Tibial nerve (tissue), 4 donors: ENCODE measurements at regions not wholly inside any gene's neighbourhood (a gene's known extent, or its start where the extent isn't known, plus 50 kb on each side); places are given as distances from the start of the nearest gene placed in this dataset.

ENCODE experiments used
- DNase-seq, 2 donors: peaks; one replicate each; pipeline ENCODE4 v3.0.0-alpha.2; 2019; ENCODE audit warnings: low spot score in 2 of 2
- H3K27ac ChIP-seq, 4 donors: fragments of 200-600 bp; sonication (generic) in 3 of 4; one replicate each; pipeline ENCODE4 v1.5.1; 2017 to 2019; ENCODE audit warnings: mild to moderate bottlenecking in 1 of 4
- H3K27me3 ChIP-seq, 2 donors: fragments of 200-600 bp; sonication (generic) in 1 of 2; one replicate each; pipeline versions ENCODE4 v1.5.1 to v1.6.0; 2017 to 2019
- H3K36me3 ChIP-seq, 3 donors: fragments of 200-600 bp; sonication (generic); one replicate each; pipeline ENCODE4 v1.5.1; 2018 to 2019
- H3K4me1 ChIP-seq, 4 donors: fragments of 200-600 bp; sonication (generic) in 3 of 4; one replicate each; pipeline ENCODE4 v1.5.1; 2017 to 2019
- H3K4me3 ChIP-seq, 4 donors: fragments of 200-600 bp; sonication (generic) in 3 of 4; one replicate each; pipeline ENCODE4 v1.5.1; 2017 to 2019; ENCODE audit warnings: mild to moderate bottlenecking in 1 of 4, moderate library complexity in 1 of 4
- H3K9me3 ChIP-seq, 4 donors: fragments of 200-600 bp; sonication (generic) in 3 of 4; one replicate each; pipeline ENCODE4 v1.5.1; 2017 to 2019
- CTCF ChIP-seq, 5 experiments: fragments of 200-600 bp in 3 of 5; fragments of 450-650 bp in 2 of 5; sonication (generic) in 3 of 5; IDR thresholded peaks; one replicate each; pipeline ENCODE4 v1.5.1; 2016 to 2019; ENCODE audit warnings: antibody characterized with exemption in 5 of 5, mild to moderate bottlenecking in 3 of 5, moderate library complexity in 2 of 5
- EP300 ChIP-seq, 2 donors: sonication (generic); formaldehyde crosslinking; IDR thresholded peaks; one replicate each; pipeline ENCODE4 v1.6.1; 2017; ENCODE audit warnings: antibody characterized with exemption in 2 of 2, mild to moderate bottlenecking in 1 of 2
- POLR2A ChIP-seq, 2 donors: fragments of 450-650 bp; IDR thresholded peaks; one replicate each; pipeline ENCODE4 v1.6.1; 2017; ENCODE audit warnings: antibody characterized with exemption in 2 of 2, mild to moderate bottlenecking in 2 of 2, moderate library complexity in 2 of 2
- WGBS, 2 donors: methylation state at CpG; one replicate each; pipeline ENCODE4 v1.1.5; 2018; 5-methylcytosine and 5-hydroxymethylcytosine counted together

DNA sequence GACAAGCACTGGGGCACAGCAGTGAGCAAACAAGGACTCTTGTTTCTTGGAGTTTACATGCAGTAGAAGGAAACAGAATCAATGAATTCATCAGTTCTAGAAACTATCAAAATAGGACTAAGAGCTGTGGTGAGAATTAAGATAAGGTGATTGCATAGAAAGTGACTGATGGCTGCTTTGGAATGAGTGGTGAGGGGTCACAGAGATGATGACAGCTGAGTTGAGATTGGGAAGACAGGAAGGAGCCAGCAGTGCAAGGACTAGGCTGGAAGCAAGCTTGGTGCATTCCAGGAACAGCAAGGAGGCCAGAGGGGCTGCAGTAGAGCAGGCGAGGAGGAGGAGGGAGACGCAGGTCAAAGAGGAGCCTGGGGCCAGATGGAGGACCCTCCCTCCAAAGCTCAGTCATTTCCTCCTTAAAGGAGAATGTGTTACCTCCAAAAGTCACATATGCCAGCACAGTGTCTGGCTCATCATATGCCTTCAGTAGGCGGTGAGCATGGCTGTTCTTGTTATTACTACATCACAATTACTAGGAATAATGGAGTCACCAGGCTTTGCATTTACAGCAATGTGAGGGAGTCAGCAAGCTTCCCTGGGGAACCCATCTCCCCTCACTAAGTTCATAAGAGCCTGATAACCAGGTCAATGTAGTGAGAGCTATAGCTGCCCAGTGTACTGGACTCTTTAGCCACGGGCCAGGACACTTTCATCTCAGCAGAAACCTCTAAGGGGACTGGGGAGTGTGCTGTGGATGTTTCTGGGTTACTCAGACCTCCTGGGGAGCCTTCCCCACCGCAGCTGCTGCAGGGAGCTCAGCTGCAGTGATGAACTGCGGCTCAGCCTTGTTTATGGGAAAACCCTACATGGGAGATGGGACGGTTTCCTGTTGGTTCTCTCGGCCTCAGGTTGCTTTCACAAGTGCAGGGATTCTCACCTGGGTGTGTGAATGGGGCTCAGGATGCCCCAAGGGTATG is 157.2 kb downstream of the SEC14L1 start:
- TF ChIP-seq CTCF (IDR thresholded peaks at IDR 0.05): no peak
- TF ChIP-seq POLR2A (IDR thresholded peaks at IDR 0.05): no peak
- TF ChIP-seq EP300 (IDR thresholded peaks at IDR 0.05): no peak
- H3K4me1 ChIP-seq: no peaks in the 10 kb centered on the region
- no peak for DNase-seq
- no peak overlapping the region for H3K27ac ChIP-seq
- H3K4me3 ChIP-seq: no peak overlapping the region
- WGBS, 2 donors: 90 to 91% methylated on average over 8 of the region's 8 CpGs
- H3K27me3 ChIP-seq: no peaks in the 10 kb centered on the region
- no peaks in the 10 kb centered on the region for H3K36me3 ChIP-seq
- peaks cover 0 to 15% (median 0%) of the 10 kb centered on the region in 4 donors for H3K9me3 ChIP-seq

DNA sequence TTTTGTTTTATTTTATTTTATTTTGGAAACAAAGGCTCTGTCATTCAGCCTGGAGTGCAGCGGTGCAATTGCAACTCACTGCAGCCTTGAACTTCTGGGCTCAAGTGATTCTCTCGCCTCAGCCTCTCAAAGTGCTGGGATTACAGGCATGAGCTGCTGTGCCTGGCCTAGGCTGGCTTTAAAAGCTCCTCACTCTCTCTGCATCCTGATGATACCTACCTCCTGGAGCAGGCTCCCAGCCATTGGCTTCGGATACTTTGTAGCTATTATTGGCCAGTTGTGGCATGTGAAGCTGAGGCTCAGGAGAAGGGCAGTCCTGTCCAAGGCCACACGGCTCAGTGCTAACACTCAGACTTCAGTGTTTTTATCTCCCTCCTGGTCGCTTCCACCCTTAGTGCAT is 158.0 kb downstream of the SEC14L1 start:
- DNase-seq: no peak
- TF ChIP-seq EP300 (IDR thresholded peaks at IDR 0.05): no peak
- no peak for TF ChIP-seq POLR2A (IDR thresholded peaks at IDR 0.05)
- no peak for TF ChIP-seq CTCF (IDR thresholded peaks at IDR 0.05)
- Histone ChIP-seq H3K9me3 (peaks cover 0 to 15% (median 0%) of the 10 kb centered on the region in 4 donors), H3K27ac (no peak overlapping the region), H3K4me1 (peaks cover 0 to under 1% (median 0%) of the 10 kb centered on the region in 4 donors), H3K27me3 (no peaks in the 10 kb centered on the region), H3K4me3 (no peak overlapping the region), H3K36me3 (no peaks in the 10 kb centered on the region)
- WGBS, 2 donors: 93 to 97% methylated on average over 5 of the region's 5 CpGs

DNA sequence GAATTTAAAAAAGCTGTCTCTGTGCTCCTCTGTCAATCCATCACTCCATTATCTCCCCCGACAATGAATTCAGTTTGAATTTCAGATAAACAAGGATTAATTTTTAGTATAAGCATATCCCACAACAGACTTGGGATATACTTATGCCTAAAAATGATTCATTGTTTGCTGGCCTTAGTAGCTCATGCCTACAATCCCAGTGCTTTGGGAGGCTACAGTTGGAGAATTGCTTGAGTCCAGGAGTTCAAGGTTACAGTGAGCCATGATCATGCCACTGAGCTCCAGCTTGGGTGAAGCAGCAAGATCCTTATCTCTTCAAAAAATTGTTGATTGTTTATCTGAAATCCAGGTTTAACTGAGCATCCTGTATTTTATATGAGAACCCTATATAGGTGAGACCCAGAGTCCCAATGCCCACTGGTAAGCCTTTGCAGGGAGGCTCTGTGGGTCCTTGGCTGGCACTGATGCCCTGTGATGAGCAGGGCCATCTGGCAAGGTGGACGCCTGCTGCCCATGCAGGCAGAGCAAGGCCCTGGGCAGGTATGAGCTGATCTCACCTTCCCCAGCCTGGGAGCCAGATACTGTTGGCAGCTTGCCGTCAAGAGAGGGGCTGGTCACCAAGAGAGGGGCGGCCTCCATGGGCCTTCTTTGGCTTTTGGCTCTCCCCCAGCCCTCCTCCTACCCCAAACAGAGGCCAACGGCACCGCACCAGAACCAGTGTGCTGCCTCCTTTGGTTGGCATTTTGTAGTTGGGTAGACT is 158.7 kb downstream of the SEC14L1 start:
- 90 to 97% methylated on average over 6 of the region's 6 CpGs for WGBS, 2 donors
- H3K4me1 ChIP-seq: peaks cover 0 to 6% (median 2%) of the 10 kb centered on the region in 4 donors
- TF ChIP-seq CTCF (IDR thresholded peaks at IDR 0.05): no peak
- TF ChIP-seq EP300 (IDR thresholded peaks at IDR 0.05): no peak
- no peak for TF ChIP-seq POLR2A (IDR thresholded peaks at IDR 0.05)
- no peak overlapping the region for H3K4me3 ChIP-seq
- no peaks in the 10 kb centered on the region for H3K36me3 ChIP-seq
- H3K27ac ChIP-seq: no peak overlapping the region
- H3K27me3 ChIP-seq: no peaks in the 10 kb centered on the region
- DNase-seq: no peak
- peaks cover 0 to 15% (median 0%) of the 10 kb centered on the region in 4 donors for H3K9me3 ChIP-seq

GRCh38 chr17:77300016-77300686 is 159.4 kb downstream of the SEC14L1 start:
- Histone ChIP-seq H3K27ac (no peak overlapping the region), H3K4me1 (peaks cover 0 to 13% (median 6%) of the 10 kb centered on the region in 4 donors), H3K4me3 (no peak overlapping the region), H3K9me3 (peaks cover 0 to 15% (median 0%) of the 10 kb centered on the region in 4 donors), H3K27me3 (no peaks in the 10 kb centered on the region), H3K36me3 (no peaks in the 10 kb centered on the region)
- 91 to 92% methylated on average over 4 of the region's 4 CpGs for WGBS, 2 donors
- no peak for DNase-seq
- TF ChIP-seq POLR2A (IDR thresholded peaks at IDR 0.05) (no peak), CTCF (IDR thresholded peaks at IDR 0.05) (no peak), EP300 (IDR thresholded peaks at IDR 0.05) (no peak)
